Gastroesophageal sphincter (tissue), 3 donors: ENCODE measurements at regions not wholly inside any gene's neighbourhood (a gene's known extent, or its start where the extent isn't known, plus 50 kb on each side); places are given as distances from the start of the nearest gene placed in this dataset.

ENCODE experiments used
- CTCF ChIP-seq, 4 experiments: fragments of 200-600 bp in 2 of 4; fragments of 450-650 bp in 2 of 4; sonication (generic) in 1 of 4; IDR thresholded peaks; one replicate each; pipeline ENCODE4 v1.5.1; 2017 to 2019; ENCODE audit warnings: antibody characterized with exemption in 4 of 4, mild to moderate bottlenecking in 2 of 4, moderate library complexity in 2 of 4
- EP300 ChIP-seq: sonication (generic); formaldehyde crosslinking; IDR thresholded peaks from one replicate; pipeline ENCODE4 v1.6.1; 2017; ENCODE audit warnings: antibody characterized with exemption, mild to moderate bottlenecking
- POLR2A ChIP-seq, 2 donors: fragments of 450-650 bp; IDR thresholded peaks; one replicate each; pipeline ENCODE4 v1.6.1; 2017; ENCODE audit warnings: antibody characterized with exemption in 2 of 2, mild to moderate bottlenecking in 2 of 2, moderate library complexity in 1 of 2
- POLR2AphosphoS5 ChIP-seq: sonication (generic); formaldehyde crosslinking; IDR thresholded peaks from one replicate; pipeline ENCODE4 v1.6.1; 2017; ENCODE audit warnings: antibody characterized with exemption

- no peak for TF ChIP-seq CTCF (IDR thresholded peaks at IDR 0.05)
- no peak for TF ChIP-seq POLR2A (IDR thresholded peaks at IDR 0.05)
- TF ChIP-seq POLR2AphosphoS5: no peak
- TF ChIP-seq EP300: no peak
Observed at GRCh38 chr16:52727441-52727840, 180.5 kb upstream of the TOX3 start.
